ENCODE measurements at regions not wholly inside any gene's neighbourhood (a gene's known extent, or its start where the extent isn't known, plus 50 kb on each side); places are given as distances from the start of the nearest gene placed in this dataset.

DNA sequence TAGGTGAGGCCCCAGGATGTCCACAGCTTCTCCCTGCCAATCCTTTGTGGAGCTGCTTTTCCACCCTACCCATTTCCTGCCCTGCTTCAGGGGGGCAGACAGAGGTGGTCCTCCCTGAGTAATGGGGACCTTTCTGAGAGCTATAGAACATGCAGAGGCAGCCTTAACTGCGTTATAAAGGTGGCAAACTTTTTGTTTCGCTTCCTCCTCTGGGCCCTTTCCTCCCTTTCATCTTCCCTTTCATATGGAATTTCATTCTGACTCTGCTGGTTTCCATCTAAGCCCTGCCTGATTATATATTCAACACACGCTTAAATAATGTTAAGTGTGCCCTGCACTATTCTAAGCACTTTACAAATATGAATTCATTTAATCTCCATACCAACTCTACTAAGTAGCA, 169.3 kb upstream of the E2F8 start:
- Histone ChIP-seq H3K27ac (no peak overlapping the region), H3K27me3 (replicated peaks) (peaks cover 1% of the 10 kb centered on the region), H3K4me3 (ENCODE audit: low read depth, low read length) (no peak overlapping the region), H3K36me3 (replicated peaks) (no peaks in the 10 kb centered on the region)
- in situ Hi-C loops (cut with HindIII; ENCODE audit: low pct_ligation_motif_present, low sequenced_read_pairs), result no loop called here
- TF ChIP-seq, protein P1, sequence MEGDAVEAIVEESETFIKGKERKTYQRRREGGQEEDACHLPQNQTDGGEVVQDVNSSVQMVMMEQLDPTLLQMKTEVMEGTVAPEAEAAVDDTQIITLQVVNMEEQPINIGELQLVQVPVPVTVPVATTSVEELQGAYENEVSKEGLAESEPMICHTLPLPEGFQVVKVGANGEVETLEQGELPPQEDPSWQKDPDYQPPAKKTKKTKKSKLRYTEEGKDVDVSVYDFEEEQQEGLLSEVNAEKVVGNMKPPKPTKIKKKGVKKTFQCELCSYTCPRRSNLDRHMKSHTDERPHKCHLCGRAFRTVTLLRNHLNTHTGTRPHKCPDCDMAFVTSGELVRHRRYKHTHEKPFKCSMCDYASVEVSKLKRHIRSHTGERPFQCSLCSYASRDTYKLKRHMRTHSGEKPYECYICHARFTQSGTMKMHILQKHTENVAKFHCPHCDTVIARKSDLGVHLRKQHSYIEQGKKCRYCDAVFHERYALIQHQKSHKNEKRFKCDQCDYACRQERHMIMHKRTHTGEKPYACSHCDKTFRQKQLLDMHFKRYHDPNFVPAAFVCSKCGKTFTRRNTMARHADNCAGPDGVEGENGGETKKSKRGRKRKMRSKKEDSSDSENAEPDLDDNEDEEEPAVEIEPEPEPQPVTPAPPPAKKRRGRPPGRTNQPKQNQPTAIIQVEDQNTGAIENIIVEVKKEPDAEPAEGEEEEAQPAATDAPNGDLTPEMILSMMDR (IDR thresholded peaks at IDR 0.05; ENCODE audit: low read depth, low read length, missing control alignments), result no peak
- DNase-seq, result no peak

DNA sequence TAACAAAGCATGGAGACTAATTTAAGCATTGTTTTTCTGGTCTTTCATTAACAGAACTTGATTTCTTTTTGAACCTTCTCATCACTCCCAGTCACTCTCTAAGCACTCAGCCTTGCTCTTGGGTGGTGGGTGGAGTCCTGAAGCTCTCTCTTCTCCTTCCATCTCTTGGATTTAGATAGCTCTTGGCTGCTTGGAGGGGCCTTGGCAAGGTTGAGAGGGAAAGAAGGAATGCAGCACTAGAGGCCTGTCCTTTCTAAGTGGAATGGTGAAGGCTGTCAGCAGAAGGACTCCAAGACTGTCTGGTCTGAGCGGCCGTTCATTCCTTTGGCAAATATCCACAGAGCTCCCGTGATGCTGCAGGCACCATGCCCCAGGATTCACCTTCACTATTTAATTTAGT, 168.6 kb upstream of the E2F8 start:
- H3K27me3 ChIP-seq (replicated peaks), result peaks cover 1% of the 10 kb centered on the region
- no peaks in the 10 kb centered on the region for H3K36me3 ChIP-seq (replicated peaks)
- H3K27ac ChIP-seq, result no peak overlapping the region
- no peak for DNase-seq
- H3K4me3 ChIP-seq (ENCODE audit: low read depth, low read length), result no peak overlapping the region
- in situ Hi-C loops (cut with HindIII; ENCODE audit: low pct_ligation_motif_present, low sequenced_read_pairs), result no loop called here
- TF ChIP-seq, protein P1 (IDR thresholded peaks at IDR 0.05; ENCODE audit: low read depth, low read length, missing control alignments), result no peak

DNA sequence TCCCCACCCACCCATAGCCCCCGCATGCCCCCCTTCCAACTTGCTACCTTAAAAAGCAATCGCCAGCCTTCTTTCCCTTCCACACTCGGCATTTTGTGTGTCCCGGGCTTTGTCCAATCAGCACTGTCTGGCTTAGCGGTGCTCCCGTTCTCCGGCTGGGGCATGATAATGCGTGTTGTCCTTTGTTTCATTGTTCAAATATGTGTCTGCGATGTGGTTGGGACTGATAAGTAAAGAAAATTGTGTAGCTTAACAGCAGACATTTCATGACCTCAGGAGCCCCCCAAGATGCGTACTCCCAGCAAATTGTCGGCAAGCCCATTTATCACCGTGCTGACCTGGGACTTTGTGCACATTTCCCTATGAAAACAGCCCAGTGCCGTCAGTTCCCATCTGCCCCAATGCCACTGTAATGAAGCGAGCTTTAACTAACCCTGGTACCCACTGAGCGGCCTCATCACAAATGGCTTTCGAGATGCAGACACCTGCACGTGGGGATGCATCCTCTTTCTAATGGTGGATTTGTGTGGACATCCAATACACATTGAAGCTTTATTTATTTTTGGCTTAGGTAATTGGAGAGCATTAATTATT, 167.0 kb upstream of the E2F8 start:
- Histone ChIP-seq H3K27me3 (replicated peaks) (peaks cover 1% of the 10 kb centered on the region), H3K27ac (no peak overlapping the region), H3K4me3 (ENCODE audit: low read depth, low read length) (no peak overlapping the region), H3K36me3 (replicated peaks) (no peaks in the 10 kb centered on the region)
- TF ChIP-seq, protein P1 (IDR thresholded peaks at IDR 0.05; ENCODE audit: low read depth, low read length, missing control alignments), result no peak
- in situ Hi-C loops (cut with HindIII; ENCODE audit: low pct_ligation_motif_present, low sequenced_read_pairs), result no loop called here
- DNase-seq, result no peak

DNA sequence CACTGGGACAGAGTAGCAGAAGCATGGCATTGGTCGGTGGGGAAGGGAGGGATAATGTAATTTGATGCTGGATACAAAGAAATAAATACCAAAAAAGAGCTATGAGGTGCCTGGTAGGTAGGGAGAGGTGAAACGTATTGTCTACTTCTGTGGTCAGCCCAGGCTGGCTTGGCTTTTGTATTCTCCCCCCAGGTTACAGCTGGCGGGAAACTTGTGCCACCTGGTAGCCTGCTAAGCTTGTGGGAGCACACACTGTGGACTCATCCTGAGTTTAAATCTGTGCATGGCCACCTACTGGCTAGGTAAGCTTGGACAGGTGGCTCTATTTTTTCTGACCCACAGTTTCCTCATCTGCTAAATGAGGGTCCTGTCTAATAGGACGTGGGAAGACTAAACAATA, 165.2 kb upstream of the E2F8 start:
- no peak overlapping the region for H3K4me3 ChIP-seq (ENCODE audit: low read depth, low read length)
- H3K27me3 ChIP-seq (replicated peaks), result no peaks in the 10 kb centered on the region
- H3K36me3 ChIP-seq (replicated peaks), result no peaks in the 10 kb centered on the region
- TF ChIP-seq, protein P1 (IDR thresholded peaks at IDR 0.05; ENCODE audit: low read depth, low read length, missing control alignments), result no peak
- H3K27ac ChIP-seq, result no peak overlapping the region
- in situ Hi-C loops (cut with HindIII; ENCODE audit: low pct_ligation_motif_present, low sequenced_read_pairs), result no loop called here
- no peak for DNase-seq

DNA sequence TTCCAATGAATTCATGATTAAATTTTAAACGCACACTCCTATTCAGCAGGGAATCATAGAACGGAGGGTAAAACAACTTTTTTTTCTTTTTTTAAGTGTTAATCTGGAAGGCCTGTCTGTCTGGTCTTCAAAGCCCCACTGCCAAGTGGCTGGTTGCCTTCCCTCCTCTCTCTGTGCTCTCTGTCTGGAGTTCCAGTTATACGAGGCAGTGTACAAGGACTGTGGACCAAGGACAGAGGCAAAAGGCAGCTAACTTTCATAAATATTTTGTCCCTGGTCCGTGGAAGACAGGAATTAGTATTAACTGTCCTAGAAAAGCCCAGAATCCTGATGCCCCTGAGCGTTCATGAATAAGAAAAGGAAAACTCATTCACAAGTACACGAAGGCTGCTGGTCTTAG, 164.0 kb upstream of the E2F8 start:
- in situ Hi-C loops (cut with HindIII; ENCODE audit: low pct_ligation_motif_present, low sequenced_read_pairs), result no loop called here
- DNase-seq, result no peak
- TF ChIP-seq, protein P1 (IDR thresholded peaks at IDR 0.05; ENCODE audit: low read depth, low read length, missing control alignments), result no peak
- H3K4me3 ChIP-seq (ENCODE audit: low read depth, low read length), result no peak overlapping the region
- H3K36me3 ChIP-seq (replicated peaks), result no peaks in the 10 kb centered on the region
- no peaks in the 10 kb centered on the region for H3K27me3 ChIP-seq (replicated peaks)
- no peak overlapping the region for H3K27ac ChIP-seq

All from brain microvascular endothelial cell (primary cell).